DND-41 (cell line): ENCODE measurements at regions not wholly inside any gene's neighbourhood (a gene's known extent, or its start where the extent isn't known, plus 50 kb on each side); places are given as distances from the start of the nearest gene placed in this dataset.

Experiments used
- EZH2 ChIP-seq: IDR thresholded peaks from 3 replicates; pipeline ENCODE4 v1.6.1; 2012; ENCODE audit warnings: borderline replicate concordance, low read depth, mild to moderate bottlenecking, moderate library complexity, low read length, inconsistent platforms; ENCODE audit not compliant: severe bottlenecking
- TF ChIP-seq, protein P1 (sequence below): IDR thresholded peaks from 2 replicates; pipeline ENCODE4 v1.5.1; 2012; ENCODE audit warnings: borderline replicate concordance, low read length, moderate library complexity, mild to moderate bottlenecking; ENCODE audit not compliant: poor library complexity, severe bottlenecking; ENCODE audit errors: extremely low read depth

DNA sequence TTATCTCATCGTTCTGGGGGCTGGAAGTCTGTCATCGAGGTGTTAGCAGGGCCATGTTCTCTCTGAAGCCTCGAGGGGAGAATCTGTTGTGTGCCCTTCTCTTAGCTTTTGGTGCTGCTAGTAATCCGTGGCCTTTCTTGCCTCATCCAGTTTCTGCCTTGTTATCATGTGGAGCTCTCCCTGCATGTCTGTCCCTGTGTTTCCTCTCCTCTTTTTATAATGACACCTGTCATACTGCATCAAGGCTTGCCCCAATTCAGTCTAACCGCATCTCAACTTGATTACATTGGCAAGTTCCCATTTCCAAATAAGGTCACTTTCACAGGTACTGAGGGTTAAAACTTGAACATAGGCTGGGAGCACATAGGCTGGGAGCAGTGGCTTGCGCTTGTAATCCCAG lies 82.6 kb upstream of the CNIH3 start:
- TF ChIP-seq, protein P1, sequence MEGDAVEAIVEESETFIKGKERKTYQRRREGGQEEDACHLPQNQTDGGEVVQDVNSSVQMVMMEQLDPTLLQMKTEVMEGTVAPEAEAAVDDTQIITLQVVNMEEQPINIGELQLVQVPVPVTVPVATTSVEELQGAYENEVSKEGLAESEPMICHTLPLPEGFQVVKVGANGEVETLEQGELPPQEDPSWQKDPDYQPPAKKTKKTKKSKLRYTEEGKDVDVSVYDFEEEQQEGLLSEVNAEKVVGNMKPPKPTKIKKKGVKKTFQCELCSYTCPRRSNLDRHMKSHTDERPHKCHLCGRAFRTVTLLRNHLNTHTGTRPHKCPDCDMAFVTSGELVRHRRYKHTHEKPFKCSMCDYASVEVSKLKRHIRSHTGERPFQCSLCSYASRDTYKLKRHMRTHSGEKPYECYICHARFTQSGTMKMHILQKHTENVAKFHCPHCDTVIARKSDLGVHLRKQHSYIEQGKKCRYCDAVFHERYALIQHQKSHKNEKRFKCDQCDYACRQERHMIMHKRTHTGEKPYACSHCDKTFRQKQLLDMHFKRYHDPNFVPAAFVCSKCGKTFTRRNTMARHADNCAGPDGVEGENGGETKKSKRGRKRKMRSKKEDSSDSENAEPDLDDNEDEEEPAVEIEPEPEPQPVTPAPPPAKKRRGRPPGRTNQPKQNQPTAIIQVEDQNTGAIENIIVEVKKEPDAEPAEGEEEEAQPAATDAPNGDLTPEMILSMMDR, result no peak
- no peak for TF ChIP-seq EZH2
